Aorta (tissue), 5 donors: ENCODE measurements at regions not wholly inside any gene's neighbourhood (a gene's known extent, or its start where the extent isn't known, plus 50 kb on each side); places are given as distances from the start of the nearest gene placed in this dataset.
A peak's percentile ranks its signal among the peaks of the same experiment; 100 is the strongest.

Experiments
- ATAC-seq: fragments of 200-7000 bp; cut with Tn5 transposase; one replicate; pipeline ENCODE4 v1.9.1; 2022; ENCODE audit warnings: moderate library complexity; ENCODE audit not compliant: low FRiP score
- DNase-seq, 2 donors: peaks; one replicate each; pipeline ENCODE4 v3.0.0-alpha.2; 2020
- H3K27ac ChIP-seq, 2 donors: one replicate each; pipeline ENCODE4 v1.5.1; 2013; ENCODE audit warnings: low read length in 2 of 2, mild to moderate bottlenecking in 2 of 2, moderate library complexity in 2 of 2, control low read depth in 1 of 2, inconsistent platforms in 1 of 2, low read depth in 1 of 2
- H3K27me3 ChIP-seq, 2 donors: one replicate each; pipeline ENCODE4 v1.6.1; 2013; ENCODE audit warnings: control low read depth in 1 of 2, low read length in 1 of 2, mild to moderate bottlenecking in 1 of 2, moderate library complexity in 1 of 2; ENCODE audit not compliant: insufficient read depth in 2 of 2, control insufficient read depth in 1 of 2
- H3K36me3 ChIP-seq, 2 donors: one replicate each; pipeline ENCODE4 v1.6.1; 2013; ENCODE audit warnings: control low read depth in 1 of 2, low read length in 1 of 2, mild to moderate bottlenecking in 1 of 2; ENCODE audit not compliant: insufficient read depth in 2 of 2, control insufficient read depth in 1 of 2
- H3K4me1 ChIP-seq, 2 donors: one replicate each; pipeline ENCODE4 v1.6.1; 2013; ENCODE audit warnings: low read length in 2 of 2, control low read depth in 1 of 2, mild to moderate bottlenecking in 1 of 2, moderate library complexity in 1 of 2; ENCODE audit not compliant: insufficient read depth in 2 of 2, control insufficient read depth in 1 of 2
- H3K4me3 ChIP-seq, 2 donors: one replicate each; pipeline ENCODE4 v1.5.1; 2013; ENCODE audit warnings: low read length in 2 of 2, control low read depth in 1 of 2, mild to moderate bottlenecking in 1 of 2
- H3K9me3 ChIP-seq: one replicate; pipeline ENCODE4 v1.6.1; 2013; ENCODE audit warnings: mild to moderate bottlenecking, low read length; ENCODE audit not compliant: control insufficient read depth
- WGBS, 2 donors: extraction: QIAGEN DNeasy Blood & Tissue Kit; methylation state at CpG; one replicate each; pipeline ENCODE4 v1.1.7; 2013; 5-methylcytosine and 5-hydroxymethylcytosine counted together
- intact Hi-C, 2 donors: fragments of 100-400 bp; cut with DNase I; formaldehyde crosslinking; loops; one replicate each; pipeline versions ENCODE4 v1.14.2 to v1.15.0; 2022
- donor health status: healthy with polysubstance abuse.
- donor health status: Bipolar disorder and iron deficiency.
- donor health status: DM: no; HTN: no; CAD: no.
- donor health status: DM: no; HTN: no; CAD: no.
- donor health status: DM: yes; HTN: yes; CAD: no.

- DNase-seq (no peak), ATAC-seq (no peak)
- WGBS, 2 donors, result 65 to 79% methylated on average over 1 of the region's 1 CpG
- H3K36me3 ChIP-seq, result no peaks in the 10 kb centered on the region
- no peaks in the 10 kb centered on the region for H3K27me3 ChIP-seq
- no peak overlapping the region for H3K27ac ChIP-seq
- no peak overlapping the region for H3K4me3 ChIP-seq
- H3K4me1 ChIP-seq, result no peaks in the 10 kb centered on the region
- intact Hi-C loops, result no loop called here
- H3K9me3 ChIP-seq, result peaks cover 1% of the 10 kb centered on the region
These were observed 271.0 kb upstream of the SLC30A5 start for GRCh38 chr5:68822796-68823195.

GRCh38 chr5:68823301-68823700 lies 270.5 kb upstream of the SLC30A5 start:
- H3K9me3 ChIP-seq, result peaks cover 1% of the 10 kb centered on the region
- no peak for DNase-seq
- no peaks in the 10 kb centered on the region for H3K27me3 ChIP-seq
- H3K27ac ChIP-seq, result no peak overlapping the region
- intact Hi-C loops, result no loop called here
- ATAC-seq, result no peak
- no peaks in the 10 kb centered on the region for H3K36me3 ChIP-seq
- 85 to 87% methylated on average over 6 of the region's 6 CpGs for WGBS, 2 donors
- H3K4me1 ChIP-seq, result no peaks in the 10 kb centered on the region
- no peak overlapping the region for H3K4me3 ChIP-seq

- Histone ChIP-seq H3K27ac (no peak overlapping the region), H3K9me3 (no peaks in the 10 kb centered on the region), H3K4me1 (no peaks in the 10 kb centered on the region), H3K27me3 (no peaks in the 10 kb centered on the region), H3K4me3 (no peak overlapping the region), H3K36me3 (no peaks in the 10 kb centered on the region)
- 94% methylated on average over 3 of the region's 3 CpGs for WGBS, 2 donors
- intact Hi-C loops, result no loop called here
- ATAC-seq (no peak), DNase-seq (no peak)
These were observed 263.4 kb upstream of the SLC30A5 start for GRCh38 chr5:68830377-68830898.

- no peaks in the 10 kb centered on the region for H3K27me3 ChIP-seq
- H3K36me3 ChIP-seq, result no peaks in the 10 kb centered on the region
- no peaks in the 10 kb centered on the region for H3K4me1 ChIP-seq
- intact Hi-C loops, result no loop called here
- ATAC-seq (peak; percentile 51), DNase-seq (no peak)
- WGBS, 2 donors, result 78 to 81% methylated on average over 4 of the region's 4 CpGs
- peaks cover 2% of the 10 kb centered on the region for H3K9me3 ChIP-seq
- H3K4me3 ChIP-seq, result no peak overlapping the region
- H3K27ac ChIP-seq, result no peak overlapping the region
These were observed 259.3 kb upstream of the SLC30A5 start for GRCh38 chr5:68834491-68834981.

GRCh38 chr5:68838157-68838718 lies 255.6 kb upstream of the SLC30A5 start:
- Histone ChIP-seq H3K27ac (no peak overlapping the region), H3K4me1 (no peaks in the 10 kb centered on the region), H3K27me3 (no peaks in the 10 kb centered on the region), H3K36me3 (no peaks in the 10 kb centered on the region), H3K4me3 (no peak overlapping the region), H3K9me3 (peaks cover 2% of the 10 kb centered on the region)
- no peak for DNase-seq
- ATAC-seq, result no peak
- intact Hi-C loops, result no loop called here
- 96 to 97% methylated on average over 3 of the region's 3 CpGs for WGBS, 2 donors

- intact Hi-C loops, result no loop called here
- H3K27me3 ChIP-seq, result no peaks in the 10 kb centered on the region
- ATAC-seq (peak; percentile 72), DNase-seq (peak in 1 of 2 donors; percentile 57)
- no peaks in the 10 kb centered on the region for H3K36me3 ChIP-seq
- 43 to 52% methylated on average over 5 of the region's 5 CpGs for WGBS, 2 donors
- H3K4me3 ChIP-seq, result no peak overlapping the region
- no peak overlapping the region for H3K27ac ChIP-seq
- no peaks in the 10 kb centered on the region for H3K4me1 ChIP-seq
- H3K9me3 ChIP-seq, result peaks cover 2% of the 10 kb centered on the region
These were observed 254.7 kb upstream of the SLC30A5 start for GRCh38 chr5:68839019-68839552.

GRCh38 chr5:68843624-68844364 lies 250.0 kb upstream of the SLC30A5 start:
- H3K4me1 ChIP-seq, result no peaks in the 10 kb centered on the region
- DNase-seq, result no peak
- WGBS, 2 donors, result 97% methylated on average over 3 of the region's 3 CpGs
- no peak overlapping the region for H3K4me3 ChIP-seq
- no peaks in the 10 kb centered on the region for H3K9me3 ChIP-seq
- ATAC-seq, result no peak
- intact Hi-C loops, result no loop called here
- no peaks in the 10 kb centered on the region for H3K27me3 ChIP-seq
- H3K27ac ChIP-seq, result no peak overlapping the region
- H3K36me3 ChIP-seq, result no peaks in the 10 kb centered on the region

- H3K4me1 ChIP-seq, result no peaks in the 10 kb centered on the region
- H3K4me3 ChIP-seq, result no peak overlapping the region
- H3K9me3 ChIP-seq, result no peaks in the 10 kb centered on the region
- ATAC-seq (no peak), DNase-seq (no peak)
- no peaks in the 10 kb centered on the region for H3K27me3 ChIP-seq
- intact Hi-C loops, result no loop called here
- no peaks in the 10 kb centered on the region for H3K36me3 ChIP-seq
- no peak overlapping the region for H3K27ac ChIP-seq
These were observed 248.7 kb upstream of the SLC30A5 start for GRCh38 chr5:68845131-68845530.

GRCh38 chr5:68846828-68847227 lies 247.0 kb upstream of the SLC30A5 start:
- H3K9me3 ChIP-seq, result no peaks in the 10 kb centered on the region
- no peaks in the 10 kb centered on the region for H3K4me1 ChIP-seq
- WGBS, 2 donors, result 90 to 95% methylated on average over 3 of the region's 3 CpGs
- DNase-seq (no peak), ATAC-seq (no peak)
- no peak overlapping the region for H3K27ac ChIP-seq
- no peaks in the 10 kb centered on the region for H3K27me3 ChIP-seq
- intact Hi-C loops, result no loop called here
- no peak overlapping the region for H3K4me3 ChIP-seq
- no peaks in the 10 kb centered on the region for H3K36me3 ChIP-seq
